Astrocyte of the cerebellum (primary cell): ENCODE measurements at regions not wholly inside any gene's neighbourhood (a gene's known extent, or its start where the extent isn't known, plus 50 kb on each side); places are given as distances from the start of the nearest gene placed in this dataset.

Source experiments
- DNase-seq: peaks from one replicate; pipeline ENCODE4 v3.0.0-alpha.2; 2011; ENCODE audit warnings: low read depth
- H3K4me3 ChIP-seq: 2 replicates; pipeline ENCODE4 v1.5.1; 2011; ENCODE audit warnings: mild to moderate bottlenecking, low read depth, low read length, moderate library complexity
- CTCF ChIP-seq: IDR thresholded peaks from 2 replicates; pipeline ENCODE4 v1.5.1; 2012; ENCODE audit warnings: low read length, low read depth, moderate library complexity, mild to moderate bottlenecking; ENCODE audit errors: missing control alignments
- in situ Hi-C: cut with HindIII; loops from 2 replicates; pipeline ENCODE4 v1.10.0; 2017; ENCODE audit warnings: low sequenced_read_pairs

GRCh38 chr14:58849601-58850000, 211.8 kb downstream of the DACT1 start:
- no peak for TF ChIP-seq CTCF
- in situ Hi-C loops, result no loop called here
- no peak overlapping the region for H3K4me3 ChIP-seq
- DNase-seq, result no peak

- in situ Hi-C loops, result no loop called here
- DNase-seq, result no peak
- no peak for TF ChIP-seq CTCF
Observed at GRCh38 chr14:58850011-58850410, 212.2 kb downstream of the DACT1 start.

GRCh38 chr14:58861586-58861985, 223.8 kb downstream of the DACT1 start:
- in situ Hi-C loops, result loop anchor here (5.0 kb wide), 1 partner anchor 64 kb away; no protein-coding TSS in a partner anchor
- TF ChIP-seq CTCF, result no peak
- no peak overlapping the region for H3K4me3 ChIP-seq
- peak; percentile 33 for DNase-seq

More at GRCh38 chr14:58850011-58850410, 212.2 kb downstream of the DACT1 start:
- no peak overlapping the region for H3K4me3 ChIP-seq

GRCh38 chr14:58862416-58863160, 224.8 kb downstream of the DACT1 start:
- in situ Hi-C loops, result loop anchor here (5.0 kb wide), 1 partner anchor 65 kb away; no protein-coding TSS in a partner anchor
- TF ChIP-seq CTCF, result no peak
- DNase-seq, result no peak
- H3K4me3 ChIP-seq, result no peak overlapping the region

- no peak for TF ChIP-seq CTCF
- in situ Hi-C loops, result loop anchor here (5.0 kb wide), 1 partner anchor 67 kb away; no protein-coding TSS in a partner anchor
- no peak overlapping the region for H3K4me3 ChIP-seq
- DNase-seq, result no peak
Observed at GRCh38 chr14:58863661-58864345, 226.0 kb downstream of the DACT1 start.

- H3K4me3 ChIP-seq, result no peak overlapping the region
- DNase-seq, result peak; percentile 37
- in situ Hi-C loops, result loop anchor here (5.0 kb wide), 1 partner anchor 68 kb away; no protein-coding TSS in a partner anchor
- TF ChIP-seq CTCF, result no peak
Observed at GRCh38 chr14:58864751-58865513, 227.2 kb downstream of the DACT1 start.
